SK-N-MC (cell line): ENCODE measurements at regions not wholly inside any gene's neighbourhood (a gene's known extent, or its start where the extent isn't known, plus 50 kb on each side); places are given as distances from the start of the nearest gene placed in this dataset.

Experiments used
- DNase-seq: peaks from one replicate; pipeline ENCODE4 v3.0.0-alpha.2; 2011; ENCODE audit warnings: low read depth, low spot score
- H3K27ac ChIP-seq: fragments of 200-600 bp; sonication (generic); 2 replicates; pipeline ENCODE4 v1.5.1; 2016; ENCODE audit warnings: mixed run types
- H3K36me3 ChIP-seq: fragments of 200-600 bp; sonication (generic); 2 replicates; pipeline ENCODE4 v1.6.1; 2017; ENCODE audit warnings: antibody characterized with exemption, low read length, mixed read lengths; ENCODE audit not compliant: insufficient read depth
- H3K4me3 ChIP-seq: fragments of 200-600 bp; sonication (generic); 2 replicates; pipeline ENCODE4 v1.5.1; 2016
- H3K9ac ChIP-seq: fragments of 200-600 bp; sonication (generic); 2 replicates; pipeline ENCODE4 v1.8.0; 2017; ENCODE audit warnings: mixed run types, mixed read lengths; ENCODE audit not compliant: insufficient read length
- H3K9me3 ChIP-seq: fragments of 200-600 bp; sonication (generic); 2 replicates; pipeline ENCODE4 v1.6.1; 2017; ENCODE audit warnings: low read depth, mild to moderate bottlenecking, antibody characterized with exemption, low read length, moderate library complexity, mixed read lengths
- EZH2 ChIP-seq: fragments of 200-600 bp; sonication (generic); IDR thresholded peaks from one replicate; pipeline ENCODE4 v1.6.1; 2017; ENCODE audit warnings: antibody characterized with exemption
- FOXP2 ChIP-seq: optimal IDR thresholded peaks from 2 replicates; pipeline ENCODE3; 2011; ENCODE audit warnings: mild to moderate bottlenecking, moderate library complexity; ENCODE audit not compliant: insufficient read depth; ENCODE audit errors: extremely low read length, control extremely low read depth
- POLR2AphosphoS5 ChIP-seq: IDR thresholded peaks from 2 replicates; pipeline ENCODE4 v1.6.1; 2012; ENCODE audit warnings: mild to moderate bottlenecking, low read depth, low read length, borderline replicate concordance

GRCh38 chr9:36742264-36742663, 169.6 kb downstream of the MELK start:
- TF ChIP-seq FOXP2 (no peak), POLR2AphosphoS5 (no peak), EZH2 (no peak)
- Histone ChIP-seq H3K4me3 (no peak overlapping the region), H3K9me3 (no peaks in the 10 kb centered on the region), H3K9ac (no peak overlapping the region), H3K27ac (no peak overlapping the region), H3K36me3 (no peaks in the 10 kb centered on the region)
- DNase-seq: no peak

GRCh38 chr9:36744678-36745077, 172.0 kb downstream of the MELK start:
- Histone ChIP-seq H3K27ac (no peak overlapping the region), H3K9ac (no peak overlapping the region), H3K36me3 (no peaks in the 10 kb centered on the region), H3K4me3 (no peak overlapping the region), H3K9me3 (no peaks in the 10 kb centered on the region)
- no peak for DNase-seq
- no peak for TF ChIP-seq FOXP2

DNA sequence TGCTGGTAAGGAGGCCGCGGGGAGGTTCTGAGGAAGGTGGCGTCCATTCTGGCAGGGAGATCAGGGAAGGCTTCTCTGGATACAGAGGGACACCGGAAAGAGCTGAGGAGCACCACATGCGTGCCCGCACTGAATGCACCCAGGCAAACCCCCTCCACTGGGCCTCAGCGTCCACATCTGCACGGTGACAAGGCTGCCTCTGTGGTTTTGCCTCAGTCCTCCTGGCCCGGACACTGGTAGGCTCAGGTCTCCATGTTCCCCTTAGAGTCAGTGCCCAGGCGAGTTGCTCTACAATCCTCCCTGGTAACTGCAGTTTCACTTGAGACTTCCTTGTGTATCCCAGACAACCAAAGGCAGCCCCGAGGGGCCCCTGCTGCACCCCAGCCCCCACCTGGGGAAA, 173.3 kb downstream of the MELK start:
- Histone ChIP-seq H3K9me3 (no peaks in the 10 kb centered on the region), H3K36me3 (no peaks in the 10 kb centered on the region), H3K27ac (no peak overlapping the region), H3K9ac (no peak overlapping the region), H3K4me3 (no peak overlapping the region)
- DNase-seq: no peak
- TF ChIP-seq FOXP2 (no peak), EZH2 (no peak), POLR2AphosphoS5 (no peak)

- no peak overlapping the region for H3K27ac ChIP-seq
- no peak overlapping the region for H3K4me3 ChIP-seq
- no peaks in the 10 kb centered on the region for H3K36me3 ChIP-seq
- no peak overlapping the region for H3K9ac ChIP-seq
- TF ChIP-seq EZH2: no peak
- TF ChIP-seq FOXP2: no peak
- TF ChIP-seq POLR2AphosphoS5: no peak
- DNase-seq: no peak
- no peaks in the 10 kb centered on the region for H3K9me3 ChIP-seq
These were observed 173.7 kb downstream of the MELK start for GRCh38 chr9:36746415-36746814.

GRCh38 chr9:36748322-36748899, 175.7 kb downstream of the MELK start:
- DNase-seq: no peak
- no peaks in the 10 kb centered on the region for H3K9me3 ChIP-seq
- TF ChIP-seq EZH2: no peak

DNA sequence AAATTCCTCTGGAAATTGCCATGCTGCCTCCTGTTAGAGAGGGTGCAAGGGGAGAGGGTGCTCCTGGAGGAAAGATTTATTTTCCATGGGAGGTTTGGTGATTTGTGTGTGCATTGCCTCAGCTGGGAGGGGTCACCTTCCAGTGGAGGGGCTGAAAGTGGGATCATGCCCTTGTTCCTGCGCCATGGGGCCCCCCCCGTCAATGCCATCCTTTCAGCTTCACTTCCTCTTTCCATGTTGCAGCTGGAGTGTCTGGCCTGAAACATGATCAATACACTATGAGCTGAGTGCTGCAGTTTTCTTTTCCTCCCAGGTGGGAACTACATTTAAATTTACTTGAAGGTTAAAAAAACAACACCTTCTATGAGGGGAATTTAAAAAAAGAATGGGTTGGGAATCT, 176.8 kb downstream of the MELK start:
- H3K4me3 ChIP-seq: no peak overlapping the region
- H3K9me3 ChIP-seq: no peaks in the 10 kb centered on the region
- H3K36me3 ChIP-seq: no peaks in the 10 kb centered on the region
- no peak overlapping the region for H3K9ac ChIP-seq
- no peak for DNase-seq
- H3K27ac ChIP-seq: no peak overlapping the region
- TF ChIP-seq FOXP2 (no peak), POLR2AphosphoS5 (no peak), EZH2 (no peak)

More at GRCh38 chr9:36748322-36748899, 175.7 kb downstream of the MELK start:
- no peak overlapping the region for H3K4me3 ChIP-seq
- no peak overlapping the region for H3K9ac ChIP-seq
- no peak overlapping the region for H3K27ac ChIP-seq
- no peaks in the 10 kb centered on the region for H3K36me3 ChIP-seq

GRCh38 chr9:36750630-36751029, 177.9 kb downstream of the MELK start:
- TF ChIP-seq EZH2 (no peak), POLR2AphosphoS5 (no peak), FOXP2 (no peak)
- no peaks in the 10 kb centered on the region for H3K9me3 ChIP-seq
- H3K9ac ChIP-seq: no peak overlapping the region
- no peak for DNase-seq
- no peak overlapping the region for H3K27ac ChIP-seq
- H3K36me3 ChIP-seq: no peaks in the 10 kb centered on the region
- H3K4me3 ChIP-seq: no peak overlapping the region

- no peak for DNase-seq
- H3K4me3 ChIP-seq: no peak overlapping the region
- no peak overlapping the region for H3K9ac ChIP-seq
- no peaks in the 10 kb centered on the region for H3K9me3 ChIP-seq
- no peaks in the 10 kb centered on the region for H3K36me3 ChIP-seq
- TF ChIP-seq POLR2AphosphoS5 (no peak), EZH2 (no peak), FOXP2 (no peak)
- no peak overlapping the region for H3K27ac ChIP-seq
These were observed 182.3 kb downstream of the MELK start for GRCh38 chr9:36755019-36755418.

GRCh38 chr9:36759141-36759540, 186.4 kb downstream of the MELK start:
- no peak overlapping the region for H3K4me3 ChIP-seq
- H3K36me3 ChIP-seq: no peaks in the 10 kb centered on the region
- H3K27ac ChIP-seq: no peak overlapping the region
- H3K9me3 ChIP-seq: no peaks in the 10 kb centered on the region
- H3K9ac ChIP-seq: no peak overlapping the region
- no peak for DNase-seq
- no peak for TF ChIP-seq EZH2
- no peak for TF ChIP-seq POLR2AphosphoS5
- TF ChIP-seq FOXP2: no peak

GRCh38 chr9:36759976-36760375, 187.3 kb downstream of the MELK start:
- no peak overlapping the region for H3K27ac ChIP-seq
- H3K36me3 ChIP-seq: no peaks in the 10 kb centered on the region
- H3K4me3 ChIP-seq: no peak overlapping the region
- no peaks in the 10 kb centered on the region for H3K9me3 ChIP-seq
- TF ChIP-seq EZH2 (no peak), POLR2AphosphoS5 (no peak), FOXP2 (no peak)
- H3K9ac ChIP-seq: no peak overlapping the region
- no peak for DNase-seq
